HEK293 (cell line): ENCODE measurements at regions not wholly inside any gene's neighbourhood (a gene's known extent, or its start where the extent isn't known, plus 50 kb on each side); places are given as distances from the start of the nearest gene placed in this dataset.
"Not testable (repeated sequence)": the region's sequence is repeated elsewhere in the genome, so short reads cannot be mapped to it uniquely, and the experiment has no call there.

Experiments
- CTCF ChIA-PET: fragments of 350-600 bp; formaldehyde crosslinking; extraction: SDS; loops from one replicate; lab custom pipeline; 2021; ENCODE audit warnings: antibody characterized with exemption; lab: Yijun Ruan, JAX
- POLR2A ChIA-PET: fragments of 300-600 bp; formaldehyde crosslinking; extraction: SDS; loops from one replicate; lab custom pipeline; 2020; ENCODE audit warnings: antibody characterized with exemption, inconsistent platforms; lab: Yijun Ruan, JAX
- H3K27ac ChIP-seq: fragments of 200-500 bp; sonication (Bioruptor generic); 2 replicates; pipeline ENCODE4 v1.5.1; 2014; ENCODE audit warnings: low read depth, low read length, control low read depth, inconsistent platforms; ENCODE audit errors: extremely low read depth
- H3K36me3 ChIP-seq, 2 experiments: fragments of 200-500 bp in 1 of 2; sonication (Bioruptor generic) in 1 of 2; 1 replicate in 1 of 2; 2 replicates in 1 of 2; pipeline ENCODE4 v1.5.1; 2014 to 2017; ENCODE audit warnings: inconsistent platforms in 2 of 2, low read length in 2 of 2; ENCODE audit not compliant: control insufficient read depth in 2 of 2, insufficient read depth in 1 of 2
- H3K4me1 ChIP-seq: fragments of 200-500 bp; sonication (Bioruptor generic); 2 replicates; pipeline ENCODE4 v1.5.1; 2014; ENCODE audit warnings: mild to moderate bottlenecking, low read length, inconsistent platforms; ENCODE audit not compliant: control insufficient read depth, insufficient read depth
- H3K4me3 ChIP-seq: 2 replicates; pipeline ENCODE4 v1.5.1; 2011; ENCODE audit warnings: low read depth, mild to moderate bottlenecking, control low read depth, low read length, moderate library complexity
- H3K9me3 ChIP-seq: fragments of 200-500 bp; sonication (Bioruptor generic); 2 replicates; pipeline ENCODE4 v1.5.1; 2014; ENCODE audit warnings: low read depth, low read length, inconsistent platforms; ENCODE audit not compliant: control insufficient read depth, insufficient read depth
- EGR2 ChIP-seq: fragments of 450-650 bp; formaldehyde crosslinking; IDR thresholded peaks from 2 replicates; pipeline ENCODE4 v1.5.1; 2016; ENCODE audit warnings: low read depth, missing biosample characterization, missing genetic modification characterization
- GLI2 ChIP-seq: fragments of 450-650 bp; formaldehyde crosslinking; IDR thresholded peaks from 2 replicates; pipeline ENCODE4; 2017; ENCODE audit warnings: missing biosample characterization, missing genetic modification characterization, low read depth, borderline replicate concordance
- HOXD13 ChIP-seq: sonication (generic); formaldehyde crosslinking; IDR thresholded peaks from 2 replicates; pipeline ENCODE4 v1.8.0; 2022; ENCODE audit warnings: missing genetic modification reagents, borderline replicate concordance
- SCRT2 ChIP-seq: fragments of 450-650 bp; formaldehyde crosslinking; IDR thresholded peaks from 2 replicates; pipeline ENCODE4 v1.5.1; 2016; ENCODE audit warnings: missing biosample characterization, missing genetic modification characterization
- SETDB1 ChIP-seq: IDR thresholded peaks from one replicate; pipeline ENCODE4 v1.6.1; 2017; ENCODE audit warnings: mild to moderate bottlenecking, low read length, moderate library complexity, mixed read lengths; ENCODE audit not compliant: insufficient read length
- YY1 ChIP-seq: fragments of 450-650 bp; formaldehyde crosslinking; IDR thresholded peaks from 2 replicates; pipeline ENCODE4 v1.5.1; 2018; ENCODE audit warnings: missing biosample characterization, missing genetic modification characterization
- ZBTB20 ChIP-seq: fragments of 450-650 bp; formaldehyde crosslinking; IDR thresholded peaks from 2 replicates; pipeline ENCODE4 v1.5.1; 2016; ENCODE audit warnings: missing biosample characterization, missing genetic modification characterization
- ZNF138 ChIP-seq: fragments of 450-650 bp; formaldehyde crosslinking; IDR thresholded peaks from 2 replicates; pipeline ENCODE4 v1.5.1; 2016; ENCODE audit warnings: missing biosample characterization, missing genetic modification characterization, borderline replicate concordance
- ZNF157 ChIP-seq: fragments of 450-650 bp; formaldehyde crosslinking; IDR thresholded peaks from 2 replicates; pipeline ENCODE4 v1.5.1; 2016; ENCODE audit warnings: missing biosample characterization, missing genetic modification characterization
- ZNF184 ChIP-seq: fragments of 450-650 bp; IDR thresholded peaks from 2 replicates; pipeline ENCODE4 v1.5.1; 2018; ENCODE audit warnings: missing biosample characterization, mild to moderate bottlenecking, missing genetic modification characterization
- ZNF202 ChIP-seq: fragments of 450-650 bp; formaldehyde crosslinking; IDR thresholded peaks from 2 replicates; pipeline ENCODE4 v1.5.1; 2016; ENCODE audit warnings: missing biosample characterization, missing genetic modification characterization, borderline replicate concordance
- ZNF23 ChIP-seq: fragments of 450-650 bp; formaldehyde crosslinking; IDR thresholded peaks from 2 replicates; pipeline ENCODE4 v1.5.1; 2016; ENCODE audit warnings: missing biosample characterization, missing genetic modification characterization, borderline replicate concordance
- ZNF324 ChIP-seq: fragments of 450-650 bp; formaldehyde crosslinking; IDR thresholded peaks from 2 replicates; pipeline ENCODE4 v1.5.1; 2016; ENCODE audit warnings: missing biosample characterization, missing genetic modification characterization
- ZNF341 ChIP-seq: fragments of 450-650 bp; formaldehyde crosslinking; IDR thresholded peaks from 2 replicates; pipeline ENCODE4; 2016; ENCODE audit warnings: low read depth, missing biosample characterization, missing genetic modification characterization
- ZNF473 ChIP-seq: fragments of 450-650 bp; formaldehyde crosslinking; IDR thresholded peaks from 2 replicates; pipeline ENCODE4 v1.5.1; 2017; ENCODE audit warnings: missing biosample characterization, missing genetic modification characterization
- ZNF529 ChIP-seq: fragments of 450-650 bp; formaldehyde crosslinking; IDR thresholded peaks from 2 replicates; pipeline ENCODE4 v1.5.1; 2017; ENCODE audit warnings: missing genetic modification characterization, missing biosample characterization; ENCODE audit not compliant: insufficient replicate concordance
- ZNF530 ChIP-seq: fragments of 450-650 bp; formaldehyde crosslinking; IDR thresholded peaks from 2 replicates; pipeline ENCODE4 v1.5.1; 2016; ENCODE audit warnings: low read depth, missing biosample characterization, missing genetic modification characterization
- ZNF571 ChIP-seq: fragments of 450-650 bp; formaldehyde crosslinking; IDR thresholded peaks from 2 replicates; pipeline ENCODE4 v1.5.0; 2017; ENCODE audit warnings: missing biosample characterization, missing genetic modification characterization
- ZNF610 ChIP-seq: fragments of 450-650 bp; formaldehyde crosslinking; IDR thresholded peaks from 2 replicates; pipeline ENCODE4 v1.5.1; 2016; ENCODE audit warnings: missing biosample characterization, missing genetic modification characterization, borderline replicate concordance
- ZNF654 ChIP-seq: fragments of 450-650 bp; formaldehyde crosslinking; IDR thresholded peaks from 2 replicates; pipeline ENCODE4 v1.5.1; 2016; ENCODE audit warnings: low read depth, missing biosample characterization, missing genetic modification characterization
- ZNF664 ChIP-seq: fragments of 450-650 bp; formaldehyde crosslinking; IDR thresholded peaks from 2 replicates; pipeline ENCODE4 v1.5.1; 2016; ENCODE audit warnings: missing biosample characterization, missing genetic modification characterization
- ZNF776 ChIP-seq: fragments of 450-650 bp; formaldehyde crosslinking; IDR thresholded peaks from 2 replicates; pipeline ENCODE4 v1.5.0; 2017; ENCODE audit warnings: missing biosample characterization, missing genetic modification characterization, borderline replicate concordance
- ZNF791 ChIP-seq: fragments of 450-650 bp; formaldehyde crosslinking; IDR thresholded peaks from 2 replicates; pipeline ENCODE4 v1.5.1; 2016; ENCODE audit warnings: missing biosample characterization, missing genetic modification characterization
- TF ChIP-seq, protein P1 (sequence below): fragments of 450-650 bp; formaldehyde crosslinking; IDR thresholded peaks from 2 replicates; pipeline ENCODE4 v1.5.1; 2017; ENCODE audit warnings: missing biosample characterization, missing genetic modification characterization
- TF ChIP-seq, protein P2 (sequence below): fragments of 450-650 bp; formaldehyde crosslinking; IDR thresholded peaks from 2 replicates; pipeline ENCODE4 v1.5.1; 2016; ENCODE audit warnings: missing biosample characterization, missing genetic modification characterization
- TF ChIP-seq, protein P3 (sequence below): fragments of 450-650 bp; formaldehyde crosslinking; IDR thresholded peaks from 2 replicates; pipeline ENCODE4 v1.5.1; 2016; ENCODE audit warnings: missing biosample characterization, missing genetic modification characterization
- TF ChIP-seq, protein P4 (sequence below): fragments of 450-650 bp; formaldehyde crosslinking; IDR thresholded peaks from 2 replicates; pipeline ENCODE4 v1.5.1; 2016; ENCODE audit warnings: missing biosample characterization, missing genetic modification characterization, borderline replicate concordance

DNA sequence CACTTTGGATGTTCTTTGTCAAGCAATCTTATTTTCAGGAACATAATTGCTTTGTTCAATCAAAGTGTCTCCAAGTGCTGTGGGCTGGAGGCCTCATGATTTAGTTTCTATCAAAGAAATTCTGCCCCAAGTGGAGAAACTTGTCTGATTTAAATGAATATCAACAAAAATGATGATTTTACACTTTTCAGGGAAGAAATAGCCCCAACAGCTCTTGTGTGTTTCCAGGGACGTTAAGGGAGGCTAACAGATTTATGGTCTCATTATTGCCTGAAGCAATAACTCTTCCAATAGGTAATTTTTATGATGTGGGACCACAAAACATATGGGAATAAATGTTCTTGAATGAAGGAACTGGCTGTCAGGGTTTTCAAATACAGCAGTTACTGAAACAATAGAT lies 699.1 kb downstream of the FAM181B start:
- Histone ChIP-seq H3K36me3 (no peaks in the 10 kb centered on the region), H3K9me3 (no peaks in the 10 kb centered on the region), H3K4me3 (no peak overlapping the region), H3K4me1 (no peaks in the 10 kb centered on the region), H3K27ac (no peak overlapping the region)
- ChIA-PET POLR2A (no interaction called here), CTCF (no interaction called here)
- no peak for TF ChIP-seq ZNF610
- no peak for TF ChIP-seq YY1 (tag by site-specific recombination)
- TF ChIP-seq, protein P1, sequence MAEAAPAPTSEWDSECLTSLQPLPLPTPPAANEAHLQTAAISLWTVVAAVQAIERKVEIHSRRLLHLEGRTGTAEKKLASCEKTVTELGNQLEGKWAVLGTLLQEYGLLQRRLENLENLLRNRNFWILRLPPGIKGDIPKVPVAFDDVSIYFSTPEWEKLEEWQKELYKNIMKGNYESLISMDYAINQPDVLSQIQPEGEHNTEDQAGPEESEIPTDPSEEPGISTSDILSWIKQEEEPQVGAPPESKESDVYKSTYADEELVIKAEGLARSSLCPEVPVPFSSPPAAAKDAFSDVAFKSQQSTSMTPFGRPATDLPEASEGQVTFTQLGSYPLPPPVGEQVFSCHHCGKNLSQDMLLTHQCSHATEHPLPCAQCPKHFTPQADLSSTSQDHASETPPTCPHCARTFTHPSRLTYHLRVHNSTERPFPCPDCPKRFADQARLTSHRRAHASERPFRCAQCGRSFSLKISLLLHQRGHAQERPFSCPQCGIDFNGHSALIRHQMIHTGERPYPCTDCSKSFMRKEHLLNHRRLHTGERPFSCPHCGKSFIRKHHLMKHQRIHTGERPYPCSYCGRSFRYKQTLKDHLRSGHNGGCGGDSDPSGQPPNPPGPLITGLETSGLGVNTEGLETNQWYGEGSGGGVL (tag by site-specific recombination), result no peak
- TF ChIP-seq SETDB1, result no peak
- TF ChIP-seq ZBTB20 (tag by site-specific recombination), result no peak
- TF ChIP-seq ZNF571 (tag by site-specific recombination), result no peak
- TF ChIP-seq ZNF324 (tag by site-specific recombination), result no peak
- no peak for TF ChIP-seq ZNF529 (tag by site-specific recombination)
- no peak for TF ChIP-seq GLI2
- no peak for TF ChIP-seq EGR2 (tag by site-specific recombination)
- TF ChIP-seq ZNF776 (tag by site-specific recombination), result no peak
- no peak for TF ChIP-seq HOXD13
- TF ChIP-seq ZNF791 (tag by site-specific recombination), result no peak
- TF ChIP-seq ZNF664 (tag by site-specific recombination), result no peak
- no peak for TF ChIP-seq ZNF138 (tag by site-specific recombination)
- TF ChIP-seq, protein P2, sequence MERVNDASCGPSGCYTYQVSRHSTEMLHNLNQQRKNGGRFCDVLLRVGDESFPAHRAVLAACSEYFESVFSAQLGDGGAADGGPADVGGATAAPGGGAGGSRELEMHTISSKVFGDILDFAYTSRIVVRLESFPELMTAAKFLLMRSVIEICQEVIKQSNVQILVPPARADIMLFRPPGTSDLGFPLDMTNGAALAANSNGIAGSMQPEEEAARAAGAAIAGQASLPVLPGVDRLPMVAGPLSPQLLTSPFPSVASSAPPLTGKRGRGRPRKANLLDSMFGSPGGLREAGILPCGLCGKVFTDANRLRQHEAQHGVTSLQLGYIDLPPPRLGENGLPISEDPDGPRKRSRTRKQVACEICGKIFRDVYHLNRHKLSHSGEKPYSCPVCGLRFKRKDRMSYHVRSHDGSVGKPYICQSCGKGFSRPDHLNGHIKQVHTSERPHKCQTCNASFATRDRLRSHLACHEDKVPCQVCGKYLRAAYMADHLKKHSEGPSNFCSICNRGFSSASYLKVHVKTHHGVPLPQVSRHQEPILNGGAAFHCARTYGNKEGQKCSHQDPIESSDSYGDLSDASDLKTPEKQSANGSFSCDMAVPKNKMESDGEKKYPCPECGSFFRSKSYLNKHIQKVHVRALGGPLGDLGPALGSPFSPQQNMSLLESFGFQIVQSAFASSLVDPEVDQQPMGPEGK (tag by site-specific recombination), result no peak
- TF ChIP-seq ZNF473 (tag by site-specific recombination), result no peak

DNA sequence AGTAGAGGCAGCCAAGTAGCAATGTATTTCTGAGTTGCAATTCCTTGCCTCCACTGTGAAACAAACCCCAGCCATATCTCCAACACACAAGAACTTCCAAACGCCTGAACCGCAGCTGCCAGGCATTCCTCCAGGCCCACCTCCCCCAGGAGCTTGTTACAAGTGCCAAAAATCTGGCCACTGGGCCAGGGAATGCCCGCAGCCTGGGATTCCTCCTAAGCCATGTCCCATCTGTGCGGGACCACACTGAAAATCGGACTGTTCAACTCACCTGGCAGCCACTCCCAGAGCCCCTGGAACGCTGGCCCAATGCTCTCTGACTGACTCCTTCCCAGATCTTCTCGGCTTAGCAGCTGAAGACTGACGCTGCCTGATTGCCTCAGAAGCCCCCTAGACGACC lies 706.3 kb downstream of the FAM181B start:
- POLR2A ChIA-PET, H3K4me3 ChIP-seq: not testable (repeated sequence)

DNA sequence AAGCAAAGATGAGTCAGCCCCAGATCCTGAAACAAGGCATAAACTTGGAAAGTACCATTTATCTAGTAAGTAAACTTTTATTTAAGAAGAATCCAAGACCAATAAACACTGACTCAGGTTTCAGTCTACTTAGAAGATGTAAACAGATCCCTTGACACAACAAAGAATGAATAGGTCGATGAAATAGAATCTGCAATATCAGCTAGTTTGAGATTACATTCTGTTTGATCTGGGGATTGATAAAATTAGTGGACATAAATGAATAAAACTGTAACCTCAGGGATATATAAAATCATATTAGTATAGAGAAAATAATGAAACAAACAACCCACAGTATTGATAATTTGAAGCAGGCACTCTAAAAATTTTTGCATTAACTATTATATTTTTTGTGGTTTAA lies 708.9 kb downstream of the FAM181B start:
- Histone ChIP-seq H3K9me3 (no peaks in the 10 kb centered on the region), H3K4me3 (no peak overlapping the region), H3K36me3 (no peaks in the 10 kb centered on the region), H3K4me1 (no peaks in the 10 kb centered on the region), H3K27ac (no peak overlapping the region)
- POLR2A ChIA-PET, result no interaction called here
- CTCF ChIA-PET, result no interaction called here
- TF ChIP-seq, protein P3, sequence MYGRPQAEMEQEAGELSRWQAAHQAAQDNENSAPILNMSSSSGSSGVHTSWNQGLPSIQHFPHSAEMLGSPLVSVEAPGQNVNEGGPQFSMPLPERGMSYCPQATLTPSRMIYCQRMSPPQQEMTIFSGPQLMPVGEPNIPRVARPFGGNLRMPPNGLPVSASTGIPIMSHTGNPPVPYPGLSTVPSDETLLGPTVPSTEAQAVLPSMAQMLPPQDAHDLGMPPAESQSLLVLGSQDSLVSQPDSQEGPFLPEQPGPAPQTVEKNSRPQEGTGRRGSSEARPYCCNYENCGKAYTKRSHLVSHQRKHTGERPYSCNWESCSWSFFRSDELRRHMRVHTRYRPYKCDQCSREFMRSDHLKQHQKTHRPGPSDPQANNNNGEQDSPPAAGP (tag by site-specific recombination), result no peak
- TF ChIP-seq, protein P4, sequence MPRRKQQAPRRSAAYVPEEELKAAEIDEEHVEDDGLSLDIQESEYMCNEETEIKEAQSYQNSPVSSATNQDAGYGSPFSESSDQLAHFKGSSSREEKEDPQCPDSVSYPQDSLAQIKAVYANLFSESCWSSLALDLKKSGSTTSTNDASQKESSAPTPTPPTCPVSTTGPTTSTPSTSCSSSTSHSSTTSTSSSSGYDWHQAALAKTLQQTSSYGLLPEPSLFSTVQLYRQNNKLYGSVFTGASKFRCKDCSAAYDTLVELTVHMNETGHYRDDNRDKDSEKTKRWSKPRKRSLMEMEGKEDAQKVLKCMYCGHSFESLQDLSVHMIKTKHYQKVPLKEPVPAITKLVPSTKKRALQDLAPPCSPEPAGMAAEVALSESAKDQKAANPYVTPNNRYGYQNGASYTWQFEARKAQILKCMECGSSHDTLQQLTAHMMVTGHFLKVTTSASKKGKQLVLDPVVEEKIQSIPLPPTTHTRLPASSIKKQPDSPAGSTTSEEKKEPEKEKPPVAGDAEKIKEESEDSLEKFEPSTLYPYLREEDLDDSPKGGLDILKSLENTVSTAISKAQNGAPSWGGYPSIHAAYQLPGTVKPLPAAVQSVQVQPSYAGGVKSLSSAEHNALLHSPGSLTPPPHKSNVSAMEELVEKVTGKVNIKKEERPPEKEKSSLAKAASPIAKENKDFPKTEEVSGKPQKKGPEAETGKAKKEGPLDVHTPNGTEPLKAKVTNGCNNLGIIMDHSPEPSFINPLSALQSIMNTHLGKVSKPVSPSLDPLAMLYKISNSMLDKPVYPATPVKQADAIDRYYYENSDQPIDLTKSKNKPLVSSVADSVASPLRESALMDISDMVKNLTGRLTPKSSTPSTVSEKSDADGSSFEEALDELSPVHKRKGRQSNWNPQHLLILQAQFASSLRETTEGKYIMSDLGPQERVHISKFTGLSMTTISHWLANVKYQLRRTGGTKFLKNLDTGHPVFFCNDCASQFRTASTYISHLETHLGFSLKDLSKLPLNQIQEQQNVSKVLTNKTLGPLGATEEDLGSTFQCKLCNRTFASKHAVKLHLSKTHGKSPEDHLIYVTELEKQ (tag by site-specific recombination), result no peak
- TF ChIP-seq ZNF157 (tag by site-specific recombination) (no peak), ZNF654 (tag by site-specific recombination) (no peak), ZNF23 (tag by site-specific recombination) (no peak), ZNF530 (tag by site-specific recombination) (no peak), ZNF202 (no peak), ZNF341 (no peak), SCRT2 (tag by site-specific recombination) (no peak), ZNF184 (no peak)

More for the DNA sequence above, 706.3 kb downstream of the FAM181B start:
- CTCF ChIA-PET, result interaction anchor here (0.7 kb wide), 1 partner anchor 11 kb away, joined by 4 read pairs; no protein-coding TSS in a partner anchor
- H3K27ac ChIP-seq, H3K36me3 ChIP-seq, H3K9me3 ChIP-seq, H3K4me1 ChIP-seq: not testable (repeated sequence)
